ENCODE measurements at regions not wholly inside any gene's neighbourhood (a gene's known extent, or its start where the extent isn't known, plus 50 kb on each side); places are given as distances from the start of the nearest gene placed in this dataset.
A peak's percentile ranks its signal among the peaks of the same experiment; 100 is the strongest.

- no peak for DNase-seq
Measured at GRCh38 chr1:227449741-227450441, 113.5 kb upstream of the ZNF678 start.

GRCh38 chr1:227449051-227449450, 114.3 kb upstream of the ZNF678 start:
- DNase-seq, result no peak

- no peak for DNase-seq
Measured at GRCh38 chr1:227447531-227447990, 115.8 kb upstream of the ZNF678 start.

GRCh38 chr1:227445746-227446145, 117.6 kb upstream of the ZNF678 start:
- DNase-seq, result no peak

DNA sequence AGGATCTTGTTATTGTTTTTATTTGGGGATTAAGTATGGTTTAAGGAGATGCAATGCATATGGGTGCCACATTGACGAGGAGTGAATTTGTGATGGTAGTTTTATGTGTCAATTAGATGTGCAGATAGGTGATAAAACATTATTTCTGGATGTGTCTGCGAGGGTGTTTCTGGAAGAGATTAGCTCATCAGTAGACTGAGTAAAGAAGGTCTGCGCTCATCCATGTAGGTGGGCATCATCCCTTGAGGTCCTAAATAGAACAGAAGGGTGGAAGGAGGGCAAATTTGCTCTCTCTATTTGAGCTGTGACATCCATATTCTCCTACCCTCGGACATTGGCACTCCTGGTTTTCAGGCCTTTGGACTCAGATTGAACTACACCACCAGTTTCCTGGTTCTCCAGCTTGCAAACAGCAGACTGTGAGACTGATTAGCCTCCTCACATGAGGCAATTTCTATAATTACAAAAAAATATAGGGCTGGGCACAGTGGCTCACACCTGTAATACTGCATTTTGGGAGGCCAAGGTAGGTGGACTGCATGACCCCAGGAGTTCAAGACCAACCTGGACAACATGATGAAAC, 118.2 kb upstream of the ZNF678 start:
- no peak for DNase-seq

- no peak for DNase-seq
Measured at GRCh38 chr1:227440182-227440581, 121.9 kb upstream of the CDC42BPA start.

- DNase-seq, result peak; percentile 20
Measured at GRCh38 chr1:227437495-227438008, 119.3 kb upstream of the CDC42BPA start.

GRCh38 chr1:227434808-227435444, 116.6 kb upstream of the CDC42BPA start:
- no peak for DNase-seq

- no peak for DNase-seq
Measured at GRCh38 chr1:227433663-227434341, 115.5 kb upstream of the CDC42BPA start.

DNA sequence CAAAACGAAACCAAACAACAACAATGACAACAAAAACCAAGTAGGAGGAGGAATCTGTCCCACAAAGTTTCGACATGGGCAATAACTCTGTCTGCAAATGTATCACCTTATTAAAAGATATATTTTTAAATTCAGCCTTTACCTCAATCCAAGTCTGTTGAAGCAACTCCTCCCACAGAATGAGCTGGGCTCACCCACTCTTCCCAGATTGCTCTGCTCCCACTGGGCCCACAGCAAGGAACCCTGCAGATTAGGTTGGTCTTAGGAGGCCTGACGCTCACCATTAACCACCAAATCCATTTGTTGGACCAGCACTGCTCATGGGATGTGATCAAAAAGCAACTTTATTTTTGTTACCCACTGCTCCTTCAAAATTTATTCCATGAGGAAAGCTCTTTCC, 114.7 kb upstream of the CDC42BPA start:
- no peak for DNase-seq

GRCh38 chr1:227432181-227432535, 113.9 kb upstream of the CDC42BPA start:
- no peak for DNase-seq

GRCh38 chr1:227429447-227430359, 111.4 kb upstream of the CDC42BPA start:
- peak; percentile 15 for DNase-seq

DNA sequence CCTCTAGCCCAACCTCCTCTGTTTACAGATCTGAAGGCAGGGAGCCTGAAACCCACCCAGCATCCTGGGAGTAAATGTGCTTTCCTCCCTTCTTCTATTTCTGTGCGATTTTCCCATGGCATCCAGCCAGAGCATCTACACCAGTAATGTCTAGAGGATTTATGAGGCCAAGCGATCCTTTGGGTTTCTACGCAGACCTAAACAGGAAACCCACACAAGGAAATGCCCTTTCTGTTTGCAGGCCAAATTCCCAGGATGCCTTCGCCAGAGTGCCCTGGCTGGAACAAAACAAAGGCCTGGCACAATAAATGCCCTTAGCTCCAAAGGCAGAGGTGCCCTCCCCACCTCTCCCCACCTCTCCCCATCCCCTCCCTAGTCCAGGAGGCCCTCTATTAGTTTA, 110.5 kb upstream of the CDC42BPA start:
- no peak for DNase-seq

GRCh38 chr1:227427411-227427810, 109.1 kb upstream of the CDC42BPA start:
- no peak for DNase-seq

- no peak for DNase-seq
Measured at GRCh38 chr1:227424953-227425352, 106.7 kb upstream of the CDC42BPA start.

- no peak for DNase-seq
Measured at GRCh38 chr1:227424159-227424680, 105.9 kb upstream of the CDC42BPA start.

DNA sequence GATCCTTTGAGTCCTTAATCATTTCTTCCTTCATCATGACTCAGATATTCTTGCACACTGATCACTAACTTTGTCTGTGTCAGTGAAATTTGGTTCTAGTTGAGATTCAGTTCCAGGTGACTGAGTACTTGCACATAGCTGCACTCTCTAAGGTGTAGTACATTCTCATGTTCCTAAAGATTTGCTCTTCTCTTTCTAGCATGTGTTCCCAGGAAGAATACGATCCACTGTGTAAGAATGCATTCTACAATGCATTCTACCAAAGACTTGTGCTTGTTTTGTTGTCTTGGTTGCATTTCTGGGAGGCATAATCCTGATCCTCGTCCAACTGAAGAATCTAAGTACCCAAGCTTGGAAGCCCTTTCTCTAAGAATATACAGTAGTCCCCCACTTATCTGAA, 104.3 kb upstream of the CDC42BPA start:
- DNase-seq, result no peak

GRCh38 chr1:227420147-227420546, 101.9 kb upstream of the CDC42BPA start:
- DNase-seq, result no peak

GRCh38 chr1:227417756-227418480, 99.6 kb upstream of the CDC42BPA start:
- DNase-seq, result no peak

DNA sequence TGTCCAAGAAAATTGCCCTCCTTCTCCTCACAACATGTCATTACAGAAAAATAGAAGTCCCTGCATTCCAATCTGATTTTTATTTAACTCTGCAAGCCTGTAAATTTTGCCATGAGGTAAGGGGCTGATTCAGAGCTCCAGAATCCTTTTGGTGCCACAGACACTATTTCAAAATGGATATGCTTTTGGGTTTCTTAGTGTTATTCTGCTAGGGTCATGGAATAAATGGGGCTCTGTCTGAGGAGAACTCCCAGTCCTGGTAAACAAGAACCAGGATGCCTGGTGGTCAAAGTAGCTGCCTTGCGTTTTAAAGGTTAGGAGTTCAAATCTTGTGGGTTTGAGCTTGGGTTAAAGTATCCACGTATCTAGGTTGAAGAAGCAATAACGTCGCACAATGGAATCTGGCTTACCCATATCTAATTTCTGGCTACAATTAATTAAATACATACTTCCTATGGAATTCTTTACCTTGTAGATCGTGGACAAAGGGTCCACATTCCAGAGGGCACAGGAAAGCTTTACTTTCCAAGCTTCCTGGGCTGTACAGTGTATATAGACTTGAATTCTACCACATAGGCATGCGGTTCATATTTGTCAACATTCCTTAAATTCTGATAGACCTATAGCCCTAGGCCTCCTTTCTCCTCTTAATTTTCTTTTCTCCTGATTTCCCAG, 98.0 kb upstream of the CDC42BPA start:
- no peak for DNase-seq

All from NCI-H748 treated with DMSO at 0.1 percent for 48 hours (cell line).